ENCODE measurements at regions not wholly inside any gene's neighbourhood (a gene's known extent, or its start where the extent isn't known, plus 50 kb on each side); places are given as distances from the start of the nearest gene placed in this dataset.

DNA sequence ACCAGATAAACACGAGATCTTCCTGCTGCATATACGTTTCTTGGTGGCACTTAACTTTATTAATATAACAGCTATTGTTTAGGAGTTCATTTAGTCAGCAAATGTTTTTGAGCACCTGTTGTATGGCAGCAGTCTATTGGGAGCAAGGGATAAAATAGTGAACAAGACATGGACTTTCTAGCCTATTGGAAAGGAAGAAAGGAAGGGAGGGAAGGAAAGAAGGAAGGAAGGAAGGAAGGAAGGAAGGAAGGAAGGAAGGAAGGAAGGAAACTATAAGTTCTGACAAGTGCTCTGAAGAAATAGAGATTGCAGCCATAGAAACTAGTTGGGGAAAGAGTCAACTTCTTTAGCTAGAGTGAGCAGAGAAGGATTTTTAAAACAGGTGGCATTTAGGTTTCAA lies 149.1 kb upstream of the STARD13 start:
- H2AFZ ChIP-seq (ENCODE audit: control insufficient read depth, low read depth, low read length): no peak overlapping the region
- BruUV-seq (replicated peaks): no TSS peak
- POLR2A ChIA-PET: no interaction called here
- 24% methylated on average over 2 of the region's 2 CpGs for WGBS (ENCODE audit: insufficient coverage, insufficient replicate concordance, low lambda C conversion rate, missing lambda C conversion rate)
- no peak overlapping the region for H3K27ac ChIP-seq (ENCODE audit: control insufficient read depth, insufficient read depth)
- ATAC-seq (no peak), FAIRE-seq (no peak), DNase-seq (ENCODE audit: low read depth, low spot score) (no peak)
- no peaks in the 10 kb centered on the region for H3K27me3 ChIP-seq (replicated peaks in 1 of 2; ENCODE audit: control insufficient read depth in 2 of 2, insufficient read depth in 2 of 2, low read length in 1 of 2)
- CTCF ChIA-PET: interaction anchor here (1.5 kb wide), 1 partner anchor 52 kb away, joined by 3 read pairs; no protein-coding TSS in a partner anchor
- no peaks in the 10 kb centered on the region for H3K79me2 ChIP-seq (ENCODE audit: control insufficient read depth, insufficient read depth, low read length)
- H4K20me1 ChIP-seq (ENCODE audit: control insufficient read depth, insufficient read depth): no peaks in the 10 kb centered on the region
- H3K4me1 ChIP-seq (ENCODE audit: control insufficient read depth, insufficient read depth, low read length): no peaks in the 10 kb centered on the region
- no peaks in the 10 kb centered on the region for H3K9me3 ChIP-seq (replicated peaks; ENCODE audit: control insufficient read depth, insufficient read depth, low read length)
- no peak overlapping the region for H3K4me3 ChIP-seq
- H3K36me3 ChIP-seq (ENCODE audit: control insufficient read depth in 2 of 2, insufficient read depth in 2 of 2, low read length in 1 of 2): no peaks in the 10 kb centered on the region
- intact Hi-C loops (cut with micrococcal nuclease; ENCODE audit: unreplicated experiment): no loop called here
- TF ChIP-seq, protein P1, sequence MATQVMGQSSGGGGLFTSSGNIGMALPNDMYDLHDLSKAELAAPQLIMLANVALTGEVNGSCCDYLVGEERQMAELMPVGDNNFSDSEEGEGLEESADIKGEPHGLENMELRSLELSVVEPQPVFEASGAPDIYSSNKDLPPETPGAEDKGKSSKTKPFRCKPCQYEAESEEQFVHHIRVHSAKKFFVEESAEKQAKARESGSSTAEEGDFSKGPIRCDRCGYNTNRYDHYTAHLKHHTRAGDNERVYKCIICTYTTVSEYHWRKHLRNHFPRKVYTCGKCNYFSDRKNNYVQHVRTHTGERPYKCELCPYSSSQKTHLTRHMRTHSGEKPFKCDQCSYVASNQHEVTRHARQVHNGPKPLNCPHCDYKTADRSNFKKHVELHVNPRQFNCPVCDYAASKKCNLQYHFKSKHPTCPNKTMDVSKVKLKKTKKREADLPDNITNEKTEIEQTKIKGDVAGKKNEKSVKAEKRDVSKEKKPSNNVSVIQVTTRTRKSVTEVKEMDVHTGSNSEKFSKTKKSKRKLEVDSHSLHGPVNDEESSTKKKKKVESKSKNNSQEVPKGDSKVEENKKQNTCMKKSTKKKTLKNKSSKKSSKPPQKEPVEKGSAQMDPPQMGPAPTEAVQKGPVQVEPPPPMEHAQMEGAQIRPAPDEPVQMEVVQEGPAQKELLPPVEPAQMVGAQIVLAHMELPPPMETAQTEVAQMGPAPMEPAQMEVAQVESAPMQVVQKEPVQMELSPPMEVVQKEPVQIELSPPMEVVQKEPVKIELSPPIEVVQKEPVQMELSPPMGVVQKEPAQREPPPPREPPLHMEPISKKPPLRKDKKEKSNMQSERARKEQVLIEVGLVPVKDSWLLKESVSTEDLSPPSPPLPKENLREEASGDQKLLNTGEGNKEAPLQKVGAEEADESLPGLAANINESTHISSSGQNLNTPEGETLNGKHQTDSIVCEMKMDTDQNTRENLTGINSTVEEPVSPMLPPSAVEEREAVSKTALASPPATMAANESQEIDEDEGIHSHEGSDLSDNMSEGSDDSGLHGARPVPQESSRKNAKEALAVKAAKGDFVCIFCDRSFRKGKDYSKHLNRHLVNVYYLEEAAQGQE (IDR thresholded peaks at IDR 0.05; ENCODE audit: low read depth, low read length): no peak
- TF ChIP-seq ZSCAN29 (IDR thresholded peaks at IDR 0.05) (no peak), KDM1A (IDR thresholded peaks at IDR 0.05; ENCODE audit: borderline replicate concordance) (no peak), HCFC1 (IDR thresholded peaks at IDR 0.05; ENCODE audit: low read length) (no peak), GABPA (IDR thresholded peaks at IDR 0.05; ENCODE audit: low read depth) (no peak), CHD4 (IDR thresholded peaks at IDR 0.05) (no peak), MTA2 (IDR thresholded peaks at IDR 0.05; ENCODE audit: low read depth) (no peak), MEF2B (IDR thresholded peaks at IDR 0.05; ENCODE audit: partially characterized antibody, poor library complexity, severe bottlenecking) (no peak), ATF7 (IDR thresholded peaks at IDR 0.05; ENCODE audit: low read depth) (no peak), EED (IDR thresholded peaks at IDR 0.05; ENCODE audit: low read depth) (no peak), ZNF217 (IDR thresholded peaks at IDR 0.05) (no peak)
- TF ChIP-seq, protein P2, sequence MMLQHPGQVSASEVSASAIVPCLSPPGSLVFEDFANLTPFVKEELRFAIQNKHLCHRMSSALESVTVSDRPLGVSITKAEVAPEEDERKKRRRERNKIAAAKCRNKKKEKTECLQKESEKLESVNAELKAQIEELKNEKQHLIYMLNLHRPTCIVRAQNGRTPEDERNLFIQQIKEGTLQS (IDR thresholded peaks at IDR 0.05; ENCODE audit: borderline replicate concordance, extremely low read depth, low read depth, low read length): no peak
- TF ChIP-seq, protein P3, sequence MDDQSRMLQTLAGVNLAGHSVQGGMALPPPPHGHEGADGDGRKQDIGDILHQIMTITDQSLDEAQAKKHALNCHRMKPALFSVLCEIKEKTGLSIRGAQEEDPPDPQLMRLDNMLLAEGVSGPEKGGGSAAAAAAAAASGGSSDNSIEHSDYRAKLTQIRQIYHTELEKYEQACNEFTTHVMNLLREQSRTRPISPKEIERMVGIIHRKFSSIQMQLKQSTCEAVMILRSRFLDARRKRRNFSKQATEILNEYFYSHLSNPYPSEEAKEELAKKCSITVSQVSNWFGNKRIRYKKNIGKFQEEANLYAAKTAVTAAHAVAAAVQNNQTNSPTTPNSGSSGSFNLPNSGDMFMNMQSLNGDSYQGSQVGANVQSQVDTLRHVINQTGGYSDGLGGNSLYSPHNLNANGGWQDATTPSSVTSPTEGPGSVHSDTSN (IDR thresholded peaks at IDR 0.05; ENCODE audit: insufficient replicate concordance, low read depth, low read length): no peak
- TF ChIP-seq, protein P4, sequence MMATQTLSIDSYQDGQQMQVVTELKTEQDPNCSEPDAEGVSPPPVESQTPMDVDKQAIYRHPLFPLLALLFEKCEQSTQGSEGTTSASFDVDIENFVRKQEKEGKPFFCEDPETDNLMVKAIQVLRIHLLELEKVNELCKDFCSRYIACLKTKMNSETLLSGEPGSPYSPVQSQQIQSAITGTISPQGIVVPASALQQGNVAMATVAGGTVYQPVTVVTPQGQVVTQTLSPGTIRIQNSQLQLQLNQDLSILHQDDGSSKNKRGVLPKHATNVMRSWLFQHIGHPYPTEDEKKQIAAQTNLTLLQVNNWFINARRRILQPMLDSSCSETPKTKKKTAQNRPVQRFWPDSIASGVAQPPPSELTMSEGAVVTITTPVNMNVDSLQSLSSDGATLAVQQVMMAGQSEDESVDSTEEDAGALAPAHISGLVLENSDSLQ (IDR thresholded peaks at IDR 0.05): no peak
- RAD21 ChIA-PET (ENCODE audit: unreplicated experiment): interaction anchor here (0.6 kb wide), 1 partner anchor 1533 kb away, joined by 3 read pairs; no protein-coding TSS in a partner anchor
- H3K4me2 ChIP-seq (ENCODE audit: control insufficient read depth, insufficient read depth): no peak overlapping the region
- SMC1A ChIA-PET (ENCODE audit: uncharacterized antibody, unreplicated experiment): no interaction called here
- in situ Hi-C loops (cut with MboI): no loop called here
- no peak overlapping the region for H3K9ac ChIP-seq (ENCODE audit: control insufficient read depth, insufficient read depth, low read length)

Data from GM12878 (cell line).